Activated naive CD8-positive, alpha-beta T cell treated with anti-CD3 and anti-CD28 coated beads, Interleukin-2, amount 10 ng/mL, durations not matched to agents 7 days and 5 days (primary cell): ENCODE measurements at regions not wholly inside any gene's neighbourhood (a gene's known extent, or its start where the extent isn't known, plus 50 kb on each side); places are given as distances from the start of the nearest gene placed in this dataset.

Experiments
- ATAC-seq: fragments of 150-1000 bp; cut with Tn5 transposase; one replicate; pipeline ENCODE4 v1.10.0; 2021; ENCODE audit warnings: low read depth, moderate library complexity
- POLR2A ChIA-PET: fragments of 350-600 bp; sonication (Branson Sonifier 250); formaldehyde crosslinking; loops from one replicate; lab custom pipeline; 2021; ENCODE audit warnings: antibody characterized with exemption; lab: Charles Lee
- DNase-seq: peaks from one replicate; pipeline ENCODE4 v3.0.0; 2021
- H3K27ac Mint-ChIP-seq: one replicate; pipeline ENCODE4 v1.8.0; 2022; ENCODE audit warnings: mild to moderate bottlenecking, mixed read lengths
- H3K27me3 Mint-ChIP-seq: one replicate; pipeline ENCODE4 v1.8.0; 2022; ENCODE audit warnings: mild to moderate bottlenecking, moderate library complexity, mixed read lengths
- H3K36me3 Mint-ChIP-seq: one replicate; pipeline ENCODE4 v1.8.0; 2021; ENCODE audit warnings: mild to moderate bottlenecking, mixed read lengths
- H3K4me1 Mint-ChIP-seq: one replicate; pipeline ENCODE4 v1.8.0; 2021; ENCODE audit warnings: mixed read lengths
- H3K4me3 Mint-ChIP-seq: one replicate; pipeline ENCODE4 v1.8.0; 2022; ENCODE audit warnings: mild to moderate bottlenecking, moderate library complexity, mixed read lengths
- H3K9me3 Mint-ChIP-seq: one replicate; pipeline ENCODE4 v1.8.0; 2021; ENCODE audit warnings: mixed read lengths

DNA sequence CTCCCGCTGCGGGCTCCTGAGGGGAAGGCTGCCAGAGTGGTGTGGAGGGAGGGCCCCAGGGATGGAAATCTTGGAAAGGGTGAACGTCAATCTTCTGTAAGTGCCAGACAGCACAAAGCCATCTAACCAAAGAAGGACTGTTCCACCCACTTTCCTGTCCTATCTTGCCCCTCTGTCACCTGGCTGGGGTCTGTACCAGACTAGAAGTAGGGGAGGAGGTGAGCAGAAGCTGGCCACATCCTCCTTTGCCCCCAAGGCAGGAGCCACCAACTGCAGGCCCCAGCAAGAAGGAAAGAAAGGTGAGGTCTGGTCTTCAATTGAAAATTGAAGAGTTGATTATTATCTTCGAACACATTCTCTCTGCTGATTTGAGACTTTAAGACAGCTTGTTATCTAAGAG is 214.4 kb upstream of the LEF1 start:
- Mint-ChIP-seq H3K9me3 (no peaks in the 10 kb centered on the region), H3K4me1 (peaks cover 3% of the 10 kb centered on the region), H3K27me3 (peaks cover 5% of the 10 kb centered on the region), H3K27ac (no peak overlapping the region), H3K36me3 (peaks cover 2% of the 10 kb centered on the region), H3K4me3 (no peak overlapping the region)
- DNase-seq = no peak
- ATAC-seq = no peak
- POLR2A ChIA-PET = no interaction called here

GRCh38 chr4:108382751-108383150 is 214.0 kb upstream of the LEF1 start:
- POLR2A ChIA-PET = no interaction called here
- no peak for ATAC-seq

GRCh38 chr4:108378164-108378563 is 209.4 kb upstream of the LEF1 start:
- peaks cover 10% of the 10 kb centered on the region for H3K27me3 Mint-ChIP-seq
- POLR2A ChIA-PET = no interaction called here
- DNase-seq (no peak), ATAC-seq (no peak)
- no peaks in the 10 kb centered on the region for H3K9me3 Mint-ChIP-seq
- peaks cover 2% of the 10 kb centered on the region for H3K36me3 Mint-ChIP-seq
- H3K4me3 Mint-ChIP-seq = no peak overlapping the region
- peaks cover 5% of the 10 kb centered on the region for H3K4me1 Mint-ChIP-seq
- no peak overlapping the region for H3K27ac Mint-ChIP-seq

More at GRCh38 chr4:108382751-108383150, 214.0 kb upstream of the LEF1 start:
- Mint-ChIP-seq H3K9me3 (no peaks in the 10 kb centered on the region), H3K4me1 (peaks cover 3% of the 10 kb centered on the region), H3K27ac (no peak overlapping the region), H3K36me3 (peaks cover 2% of the 10 kb centered on the region), H3K27me3 (peaks cover 5% of the 10 kb centered on the region), H3K4me3 (no peak overlapping the region)
- DNase-seq = no peak

DNA sequence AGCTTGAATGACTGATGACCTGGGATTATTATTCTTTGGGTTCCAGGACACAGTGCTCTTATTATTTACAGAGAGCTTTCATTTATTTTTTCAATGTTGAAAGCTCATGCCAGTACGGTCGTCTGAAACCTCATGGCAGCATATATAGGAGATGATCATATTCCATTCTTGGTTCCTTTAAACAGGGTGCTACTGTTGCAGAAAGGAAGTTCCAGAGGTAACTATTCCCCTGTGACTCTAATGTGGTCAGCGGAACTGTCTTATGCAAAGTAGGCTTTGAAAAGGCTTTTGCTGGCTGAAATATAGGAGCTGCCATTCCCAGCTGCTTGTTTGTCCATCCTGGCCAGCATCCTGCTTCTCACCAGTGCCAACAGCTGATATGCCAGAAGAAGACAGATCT is 208.3 kb upstream of the LEF1 start:
- Mint-ChIP-seq H3K36me3 (peaks cover 4% of the 10 kb centered on the region), H3K27ac (no peak overlapping the region), H3K4me1 (peaks cover 16% of the 10 kb centered on the region), H3K27me3 (peaks cover 14% of the 10 kb centered on the region), H3K9me3 (no peaks in the 10 kb centered on the region), H3K4me3 (no peak overlapping the region)
- POLR2A ChIA-PET = no interaction called here
- ATAC-seq (no peak), DNase-seq (no peak)

- DNase-seq (no peak), ATAC-seq (no peak)
- H3K4me1 Mint-ChIP-seq = peaks cover 31% of the 10 kb centered on the region
- peaks cover 4% of the 10 kb centered on the region for H3K36me3 Mint-ChIP-seq
- no peak overlapping the region for H3K4me3 Mint-ChIP-seq
- no peak overlapping the region for H3K27ac Mint-ChIP-seq
- H3K27me3 Mint-ChIP-seq = peaks cover 25% of the 10 kb centered on the region
- POLR2A ChIA-PET = no interaction called here
- no peaks in the 10 kb centered on the region for H3K9me3 Mint-ChIP-seq
Observed at GRCh38 chr4:108375434-108375833, 206.7 kb upstream of the LEF1 start.

DNA sequence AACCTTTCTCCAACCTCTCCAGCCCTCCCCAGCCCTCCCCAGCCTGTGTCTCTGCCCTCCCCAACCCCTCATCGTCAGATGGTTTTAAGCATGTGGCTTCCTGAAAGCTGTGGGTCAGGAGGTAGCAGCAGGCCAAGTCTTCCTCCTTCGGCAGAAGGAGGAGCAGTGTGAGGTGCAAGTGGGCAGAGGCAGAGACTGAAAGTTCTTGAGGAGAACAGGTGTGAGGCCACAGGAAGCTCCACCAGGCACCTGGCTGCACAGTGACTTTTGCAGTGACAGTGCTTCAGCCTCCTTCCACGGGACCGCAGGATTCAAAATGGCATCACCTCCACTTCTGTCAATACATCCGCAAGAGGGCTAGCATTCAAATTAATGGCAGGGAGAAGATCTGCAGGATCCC is 203.9 kb upstream of the LEF1 start:
- no peaks in the 10 kb centered on the region for H3K9me3 Mint-ChIP-seq
- H3K36me3 Mint-ChIP-seq = peaks cover 8% of the 10 kb centered on the region
- DNase-seq = peak; percentile 48
- peaks cover 45% of the 10 kb centered on the region for H3K27me3 Mint-ChIP-seq
- peaks cover 46% of the 10 kb centered on the region for H3K4me1 Mint-ChIP-seq
- ATAC-seq = peak; percentile 80
- H3K4me3 Mint-ChIP-seq = peak overlapping the region; percentile 54
- H3K27ac Mint-ChIP-seq = peak overlapping the region; percentile 61
- POLR2A ChIA-PET = interaction anchor here (1.1 to 1.3 kb wide), 2 partner anchors 13 to 18 kb away, joined by 3 to 4 read pairs; no protein-coding TSS in a partner anchor

- POLR2A ChIA-PET = interaction anchor here (1.4 kb wide), 1 partner anchor 111 kb away, joined by 3 read pairs; no protein-coding TSS in a partner anchor
- Mint-ChIP-seq H3K27ac (no peak overlapping the region), H3K4me1 (peaks cover 46% of the 10 kb centered on the region), H3K4me3 (peak overlapping the region; percentile 79), H3K27me3 (peaks cover 46% of the 10 kb centered on the region), H3K9me3 (no peaks in the 10 kb centered on the region), H3K36me3 (peaks cover 8% of the 10 kb centered on the region)
- ATAC-seq = no peak
- no peak for DNase-seq
Observed at GRCh38 chr4:108371282-108371681, 202.6 kb upstream of the LEF1 start.

DNA sequence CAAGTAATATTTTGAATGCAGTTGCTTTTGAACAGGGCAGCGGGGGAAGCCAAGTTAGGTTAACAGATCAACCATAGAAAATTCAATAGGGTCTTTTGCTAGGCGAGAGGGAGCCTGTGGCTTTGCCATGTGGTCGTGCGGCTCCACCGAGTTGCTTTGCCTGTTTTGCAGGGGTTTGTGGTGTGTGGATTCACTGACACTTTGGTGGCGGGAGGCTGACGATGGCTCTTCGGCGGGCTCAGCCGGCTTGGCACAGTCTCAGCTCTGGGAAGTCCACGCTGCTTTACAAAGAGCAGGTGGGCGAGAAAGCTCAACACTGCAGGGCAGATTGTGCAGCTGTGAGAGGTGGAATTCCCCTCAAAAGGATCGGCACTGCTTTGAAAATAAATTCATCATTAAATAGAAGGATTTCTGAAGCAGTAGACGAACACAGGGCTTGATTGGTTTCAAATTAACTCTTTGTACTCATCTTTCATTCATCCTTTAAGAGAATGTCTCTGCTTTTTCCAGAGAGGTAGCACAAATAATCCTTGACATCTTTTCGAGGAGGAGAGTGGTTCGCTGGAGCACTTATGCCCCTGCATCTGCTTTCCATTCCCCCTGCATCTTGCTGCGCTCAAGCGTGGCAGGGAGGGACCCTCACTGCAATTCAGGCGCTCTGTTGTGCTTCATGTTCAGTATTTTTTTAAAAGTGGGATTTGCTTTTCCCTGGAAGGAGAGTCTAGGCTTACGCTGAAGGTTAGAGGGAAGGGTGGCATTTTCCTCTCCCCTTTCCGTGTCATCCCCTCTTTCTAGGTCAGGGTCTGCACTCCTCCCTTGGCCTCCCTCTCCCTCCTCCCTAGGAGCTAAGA is 201.8 kb upstream of the LEF1 start:
- peak overlapping the region; percentile 79 for H3K4me3 Mint-ChIP-seq
- DNase-seq (peak; percentile 62), ATAC-seq (peak; percentile 46)
- H3K36me3 Mint-ChIP-seq = peaks cover 8% of the 10 kb centered on the region
- peaks cover 46% of the 10 kb centered on the region for H3K4me1 Mint-ChIP-seq
- H3K9me3 Mint-ChIP-seq = no peaks in the 10 kb centered on the region
- peak overlapping the region; percentile 57 for H3K27ac Mint-ChIP-seq
- H3K27me3 Mint-ChIP-seq = peaks cover 52% of the 10 kb centered on the region
- POLR2A ChIA-PET = interaction anchor here (1.4 kb wide), 2 partner anchors 10 to 112 kb away, joined by 3 to 5 read pairs; no protein-coding TSS in a partner anchor

GRCh38 chr4:108369035-108369655 is 200.4 kb upstream of the LEF1 start:
- no peak for ATAC-seq
- H3K36me3 Mint-ChIP-seq = peaks cover 8% of the 10 kb centered on the region
- POLR2A ChIA-PET = interaction anchor here (1.4 kb wide), 1 partner anchor 9 kb away, joined by 5 read pairs; no protein-coding TSS in a partner anchor
- peak overlapping the region; percentile 20 for H3K4me3 Mint-ChIP-seq
- peaks cover 46% of the 10 kb centered on the region for H3K4me1 Mint-ChIP-seq
- peaks cover 59% of the 10 kb centered on the region for H3K27me3 Mint-ChIP-seq
- DNase-seq = no peak
- H3K27ac Mint-ChIP-seq = no peak overlapping the region
- no peaks in the 10 kb centered on the region for H3K9me3 Mint-ChIP-seq

DNA sequence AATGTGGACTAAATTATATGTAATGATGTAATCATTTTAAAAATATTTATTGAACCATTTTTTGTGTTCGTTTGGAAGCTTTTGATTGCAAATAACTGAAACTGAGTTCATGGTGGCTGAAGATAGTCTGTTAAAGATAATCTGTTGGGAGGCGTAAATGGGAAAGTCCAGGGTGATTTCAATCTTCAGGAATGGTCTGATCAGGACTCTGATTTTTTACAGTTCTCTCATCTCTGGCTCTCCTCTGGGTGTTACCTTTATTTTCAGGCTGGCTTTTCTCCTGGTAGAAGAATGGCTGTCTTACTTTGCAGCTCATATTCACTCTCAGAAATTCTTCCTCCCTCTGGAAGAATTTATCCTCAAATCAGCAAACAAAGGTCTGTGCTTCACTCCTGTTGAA is 199.0 kb upstream of the LEF1 start:
- Mint-ChIP-seq H3K4me3 (no peak overlapping the region), H3K27ac (no peak overlapping the region), H3K27me3 (peaks cover 59% of the 10 kb centered on the region), H3K36me3 (peaks cover 6% of the 10 kb centered on the region), H3K4me1 (peaks cover 41% of the 10 kb centered on the region), H3K9me3 (no peaks in the 10 kb centered on the region)
- no peak for DNase-seq
- POLR2A ChIA-PET = interaction anchor here (0.6 kb wide), 1 partner anchor 205 kb away, joined by 3 read pairs; no protein-coding TSS in a partner anchor
- no peak for ATAC-seq

- Mint-ChIP-seq H3K27me3 (peaks cover 59% of the 10 kb centered on the region), H3K27ac (no peak overlapping the region)
- POLR2A ChIA-PET = no interaction called here
Observed at GRCh38 chr4:108366716-108367115, 198.0 kb upstream of the LEF1 start.

GRCh38 chr4:108365551-108365950 is 196.8 kb upstream of the LEF1 start:
- Mint-ChIP-seq H3K4me3 (no peak overlapping the region), H3K4me1 (peaks cover 36% of the 10 kb centered on the region), H3K9me3 (no peaks in the 10 kb centered on the region), H3K36me3 (peaks cover 6% of the 10 kb centered on the region), H3K27ac (no peak overlapping the region), H3K27me3 (peaks cover 49% of the 10 kb centered on the region)
- DNase-seq (no peak), ATAC-seq (no peak)
- POLR2A ChIA-PET = no interaction called here

More at GRCh38 chr4:108366716-108367115, 198.0 kb upstream of the LEF1 start:
- peaks cover 36% of the 10 kb centered on the region for H3K4me1 Mint-ChIP-seq
- DNase-seq (no peak), ATAC-seq (no peak)
- H3K4me3 Mint-ChIP-seq = no peak overlapping the region
- peaks cover 6% of the 10 kb centered on the region for H3K36me3 Mint-ChIP-seq
- no peaks in the 10 kb centered on the region for H3K9me3 Mint-ChIP-seq

- Mint-ChIP-seq H3K4me3 (no peak overlapping the region), H3K4me1 (peaks cover 38% of the 10 kb centered on the region), H3K9me3 (no peaks in the 10 kb centered on the region), H3K27ac (no peak overlapping the region), H3K27me3 (peaks cover 27% of the 10 kb centered on the region), H3K36me3 (no peaks in the 10 kb centered on the region)
- POLR2A ChIA-PET = no interaction called here
- no peak for DNase-seq
- no peak for ATAC-seq
Observed at GRCh38 chr4:108361886-108362285, 193.2 kb upstream of the LEF1 start.
